Mucosa of stomach (tissue), 1 donor: ENCODE measurements at regions not wholly inside any gene's neighbourhood (a gene's known extent, or its start where the extent isn't known, plus 50 kb on each side); places are given as distances from the start of the nearest gene placed in this dataset.

ENCODE experiments used
- H3K27me3 ChIP-seq: one replicate; pipeline ENCODE4 v1.7.0; 2013; ENCODE audit warnings: mild to moderate bottlenecking, low read length; ENCODE audit not compliant: control insufficient read depth, insufficient read depth
- H3K36me3 ChIP-seq: one replicate; pipeline ENCODE4 v1.7.0; 2013; ENCODE audit warnings: low read length; ENCODE audit not compliant: control insufficient read depth, insufficient read depth
- H3K4me1 ChIP-seq: one replicate; pipeline ENCODE4 v1.7.0; 2013; ENCODE audit warnings: mild to moderate bottlenecking, low read length; ENCODE audit not compliant: control insufficient read depth, insufficient read depth
- H3K4me3 ChIP-seq: one replicate; pipeline ENCODE4 v1.7.0; 2013; ENCODE audit warnings: low read length
- H3K9ac ChIP-seq: one replicate; pipeline ENCODE4 v1.7.0; 2013; ENCODE audit warnings: mild to moderate bottlenecking, low read length, moderate library complexity
- H3K9me3 ChIP-seq: one replicate; pipeline ENCODE4 v1.7.0; 2013; ENCODE audit warnings: mild to moderate bottlenecking, low read length, moderate library complexity; ENCODE audit not compliant: control insufficient read depth
- donor health status: Pancreatic carcinoma.

DNA sequence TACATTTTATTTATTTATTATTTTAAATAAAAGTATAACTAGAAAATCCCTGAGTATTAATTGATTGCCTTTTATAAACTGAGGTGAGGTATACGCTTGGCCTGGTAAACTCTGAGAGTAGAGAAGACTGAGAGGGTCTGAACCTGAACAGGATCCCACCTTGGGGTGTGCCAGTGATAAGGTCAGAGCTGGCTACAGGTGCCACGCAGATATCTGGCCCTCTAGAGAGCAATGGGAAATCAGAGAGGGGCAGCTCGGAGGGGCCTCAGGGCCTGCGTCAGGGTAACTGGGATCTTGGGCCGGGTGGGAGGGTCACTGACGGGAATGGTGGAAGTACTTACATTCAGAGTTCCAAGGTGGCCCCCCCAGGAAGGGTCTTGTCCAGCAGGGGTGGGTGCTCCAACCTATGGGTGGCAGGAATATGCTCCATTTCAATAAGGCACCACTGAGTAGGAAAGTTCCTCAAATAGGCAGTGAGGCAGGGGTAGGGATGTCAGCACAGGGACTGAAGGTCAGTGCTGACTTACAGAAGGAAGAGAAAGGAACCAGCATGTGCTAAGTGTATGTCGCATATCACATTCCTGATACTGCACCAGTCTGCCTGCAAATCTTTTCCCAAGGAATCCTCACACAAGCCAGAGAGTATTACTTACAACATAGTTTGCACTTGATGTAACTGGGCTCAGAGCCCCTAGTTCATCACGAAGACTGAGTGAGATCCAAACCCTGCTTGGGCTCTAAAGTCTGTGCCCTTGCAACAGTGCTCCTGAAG is 706.0 kb upstream of the RAB6C start:
- Histone ChIP-seq H3K4me1 (no peaks in the 10 kb centered on the region), H3K4me3 (no peak overlapping the region), H3K27me3 (no peaks in the 10 kb centered on the region), H3K36me3 (no peaks in the 10 kb centered on the region), H3K9ac (no peak overlapping the region), H3K9me3 (no peaks in the 10 kb centered on the region)

DNA sequence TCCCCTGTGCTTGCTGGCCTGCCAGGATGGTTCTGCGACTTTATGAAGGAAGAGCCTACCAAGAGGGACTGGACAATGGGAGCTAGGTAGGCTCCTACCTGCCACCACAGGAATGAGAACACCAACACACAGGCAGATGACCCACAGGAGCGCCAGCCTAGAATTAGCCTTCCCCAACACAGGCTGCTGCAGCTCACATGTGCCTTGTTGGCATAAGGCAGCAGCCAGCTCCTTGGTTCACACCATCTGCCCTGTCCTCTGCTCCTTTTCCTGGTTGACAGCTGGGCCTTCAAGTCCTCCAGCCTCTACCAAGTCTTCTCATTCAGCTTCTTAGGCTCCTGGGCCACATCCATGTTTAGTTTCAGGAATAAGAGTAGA is 705.4 kb upstream of the RAB6C start:
- no peaks in the 10 kb centered on the region for H3K27me3 ChIP-seq
- H3K9me3 ChIP-seq, result no peaks in the 10 kb centered on the region
- no peak overlapping the region for H3K9ac ChIP-seq
- H3K4me3 ChIP-seq, result no peak overlapping the region
- H3K4me1 ChIP-seq, result no peaks in the 10 kb centered on the region
- no peaks in the 10 kb centered on the region for H3K36me3 ChIP-seq

DNA sequence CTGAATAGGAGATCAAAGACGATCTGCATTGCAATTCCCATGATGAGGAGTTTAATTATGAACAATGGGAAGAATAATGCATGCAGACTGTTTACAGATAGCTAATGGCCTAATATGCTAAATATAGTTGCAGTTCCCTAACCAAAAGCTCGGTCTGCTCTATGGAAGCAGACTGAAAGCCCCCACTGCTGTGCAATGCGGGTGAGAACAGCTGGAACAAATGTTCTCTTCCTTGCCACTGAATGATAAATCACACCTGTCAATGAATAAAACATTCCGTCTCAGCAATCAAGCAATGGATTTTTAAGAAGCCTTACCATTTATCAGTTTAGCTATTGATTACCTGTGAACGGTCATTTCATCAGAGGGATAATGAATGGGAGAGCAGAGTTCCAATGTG is 704.5 kb upstream of the RAB6C start:
- Histone ChIP-seq H3K9me3 (no peaks in the 10 kb centered on the region), H3K4me1 (no peaks in the 10 kb centered on the region), H3K36me3 (no peaks in the 10 kb centered on the region), H3K4me3 (no peak overlapping the region), H3K9ac (no peak overlapping the region), H3K27me3 (no peaks in the 10 kb centered on the region)

- H3K9me3 ChIP-seq, result no peaks in the 10 kb centered on the region
- no peaks in the 10 kb centered on the region for H3K4me1 ChIP-seq
- no peaks in the 10 kb centered on the region for H3K27me3 ChIP-seq
- H3K4me3 ChIP-seq, result no peak overlapping the region
- H3K36me3 ChIP-seq, result no peaks in the 10 kb centered on the region
- no peak overlapping the region for H3K9ac ChIP-seq
Measured at GRCh38 chr2:129275706-129276105, 703.8 kb upstream of the RAB6C start.

GRCh38 chr2:129276978-129277584 is 702.4 kb upstream of the RAB6C start:
- no peaks in the 10 kb centered on the region for H3K9me3 ChIP-seq
- no peaks in the 10 kb centered on the region for H3K36me3 ChIP-seq
- H3K4me1 ChIP-seq, result no peaks in the 10 kb centered on the region
- H3K27me3 ChIP-seq, result no peaks in the 10 kb centered on the region
- no peak overlapping the region for H3K4me3 ChIP-seq
- no peak overlapping the region for H3K9ac ChIP-seq

- no peaks in the 10 kb centered on the region for H3K27me3 ChIP-seq
- no peak overlapping the region for H3K4me3 ChIP-seq
- H3K9ac ChIP-seq, result no peak overlapping the region
Measured at GRCh38 chr2:129277585-129277981, 701.9 kb upstream of the RAB6C start.

DNA sequence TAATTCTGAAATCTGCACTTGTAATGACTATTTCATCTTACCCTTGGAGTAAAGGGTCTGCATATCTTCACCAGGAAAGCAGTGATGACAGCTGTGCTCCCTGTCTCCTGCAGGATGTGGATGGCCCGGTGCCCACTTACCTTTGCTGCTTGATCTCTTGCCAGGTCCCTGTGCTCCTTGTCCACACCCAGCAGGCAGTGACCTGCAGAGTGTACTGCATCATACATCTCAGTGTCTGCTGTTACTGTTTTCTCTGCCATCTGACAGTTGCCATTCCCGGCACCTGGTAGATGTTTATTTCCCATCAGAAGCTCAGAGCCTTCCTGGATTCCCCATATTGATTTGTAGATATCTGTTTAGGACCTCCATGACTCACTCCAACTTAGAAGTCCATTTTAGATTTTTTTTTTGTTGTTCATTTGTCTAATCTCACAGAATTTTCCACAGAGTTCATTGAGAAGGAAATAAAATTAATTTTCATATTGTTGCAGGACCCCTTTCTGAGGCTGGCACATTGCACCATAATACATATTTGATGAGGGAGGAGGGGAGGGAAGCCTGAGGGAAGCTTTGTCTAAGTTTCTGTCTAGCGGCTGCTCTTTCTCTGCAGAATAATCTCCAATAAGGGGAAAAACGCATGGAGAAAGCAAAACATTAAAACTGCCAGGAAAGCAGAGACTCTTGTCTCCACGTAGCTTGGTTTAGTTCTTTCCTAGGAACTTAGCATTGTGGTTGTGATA is 697.5 kb upstream of the RAB6C start:
- H3K9me3 ChIP-seq, result no peaks in the 10 kb centered on the region
- H3K9ac ChIP-seq, result no peak overlapping the region
- H3K36me3 ChIP-seq, result no peaks in the 10 kb centered on the region
- no peaks in the 10 kb centered on the region for H3K4me1 ChIP-seq
- no peak overlapping the region for H3K4me3 ChIP-seq
- H3K27me3 ChIP-seq, result no peaks in the 10 kb centered on the region

More at GRCh38 chr2:129277585-129277981, 701.9 kb upstream of the RAB6C start:
- Histone ChIP-seq H3K9me3 (no peaks in the 10 kb centered on the region), H3K4me1 (no peaks in the 10 kb centered on the region), H3K36me3 (no peaks in the 10 kb centered on the region)

- Histone ChIP-seq H3K9me3 (no peaks in the 10 kb centered on the region), H3K4me1 (no peaks in the 10 kb centered on the region), H3K9ac (no peak overlapping the region), H3K27me3 (no peaks in the 10 kb centered on the region), H3K36me3 (no peaks in the 10 kb centered on the region), H3K4me3 (no peak overlapping the region)
Measured at GRCh38 chr2:129285012-129285411, 694.5 kb upstream of the RAB6C start.

DNA sequence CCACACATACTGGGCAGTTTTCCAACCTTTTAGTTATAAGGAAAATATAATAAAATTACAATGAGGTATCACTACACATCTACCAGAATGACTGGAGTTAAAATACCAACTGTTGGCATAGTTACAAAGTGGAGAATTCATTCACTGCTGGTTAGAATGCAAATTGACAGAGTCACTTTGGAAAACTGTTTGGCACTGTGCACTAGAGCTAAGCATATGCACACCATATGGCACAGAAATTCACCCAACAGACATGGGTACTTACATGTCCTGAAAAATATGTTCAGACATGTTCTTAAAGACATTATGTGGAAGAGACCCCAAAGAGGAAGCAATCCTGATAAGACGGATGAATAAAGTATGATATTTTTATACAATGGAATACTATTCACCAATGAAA is 686.1 kb upstream of the RAB6C start:
- Histone ChIP-seq H3K27me3 (no peaks in the 10 kb centered on the region), H3K9me3 (no peaks in the 10 kb centered on the region), H3K4me3 (no peak overlapping the region), H3K36me3 (no peaks in the 10 kb centered on the region), H3K9ac (no peak overlapping the region), H3K4me1 (no peaks in the 10 kb centered on the region)

- Histone ChIP-seq H3K4me3 (no peak overlapping the region), H3K36me3 (no peaks in the 10 kb centered on the region), H3K9me3 (no peaks in the 10 kb centered on the region), H3K9ac (no peak overlapping the region), H3K4me1 (no peaks in the 10 kb centered on the region), H3K27me3 (no peaks in the 10 kb centered on the region)
Measured at GRCh38 chr2:129296396-129296795, 683.1 kb upstream of the RAB6C start.

DNA sequence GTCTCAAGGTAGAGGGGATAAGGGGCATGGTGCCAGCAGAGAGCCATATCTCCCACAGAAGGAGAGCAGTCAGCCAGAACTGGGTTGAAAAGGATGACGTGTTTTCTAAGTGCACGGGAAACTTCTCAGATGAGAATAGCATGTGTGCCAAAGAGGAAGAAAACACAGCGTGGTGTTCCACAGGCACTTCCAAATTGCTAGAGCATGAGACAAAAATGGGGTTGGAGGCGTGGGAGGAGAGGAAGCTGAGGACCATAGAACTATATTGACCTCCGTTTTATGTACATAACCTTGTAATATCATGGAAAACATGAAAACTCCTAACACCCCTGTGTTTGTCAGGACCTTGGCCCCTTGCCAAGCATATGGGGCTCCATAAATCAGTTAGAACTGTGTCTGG is 682.7 kb upstream of the RAB6C start:
- Histone ChIP-seq H3K4me3 (no peak overlapping the region), H3K9ac (no peak overlapping the region), H3K4me1 (no peaks in the 10 kb centered on the region), H3K9me3 (no peaks in the 10 kb centered on the region), H3K36me3 (no peaks in the 10 kb centered on the region), H3K27me3 (no peaks in the 10 kb centered on the region)

DNA sequence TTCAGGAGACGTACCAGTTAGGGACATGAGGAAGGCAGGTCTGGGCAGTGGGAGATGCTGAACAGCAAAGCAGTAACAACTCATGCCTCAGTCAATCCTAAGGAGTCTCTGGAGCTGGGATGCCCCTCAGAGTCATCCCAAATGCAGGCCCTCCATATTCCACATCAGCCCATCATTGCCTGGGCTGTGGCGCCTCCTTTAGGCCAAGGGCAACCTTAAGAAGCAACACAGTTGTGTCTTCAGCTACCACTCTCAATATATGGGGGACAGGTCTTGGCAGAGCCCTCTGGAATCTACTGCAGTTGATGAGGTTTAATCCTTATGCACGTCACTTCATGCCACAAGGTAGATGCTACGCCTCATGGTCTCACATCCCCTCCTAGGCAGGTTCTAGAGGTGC is 682.0 kb upstream of the RAB6C start:
- Histone ChIP-seq H3K4me3 (no peak overlapping the region), H3K9ac (no peak overlapping the region), H3K9me3 (no peaks in the 10 kb centered on the region), H3K36me3 (no peaks in the 10 kb centered on the region), H3K27me3 (no peaks in the 10 kb centered on the region), H3K4me1 (no peaks in the 10 kb centered on the region)
